ENCODE measurements at regions not wholly inside any gene's neighbourhood (a gene's known extent, or its start where the extent isn't known, plus 50 kb on each side); places are given as distances from the start of the nearest gene placed in this dataset.

GRCh38 chr12:68461645-68462044 is 129.5 kb upstream of the MDM1 start:
- ATAC-seq (replicated peaks in 6 of 8): no peak
- Histone ChIP-seq H3K4me1 (replicated peaks in 1 of 2) (no peaks in the 10 kb centered on the region), H3K27ac (no peak overlapping the region), H3K4me3 (no peak overlapping the region)
- 8 to 100% (median 89%) methylated on average over 1 to 3 of the region's 3 CpGs; no CpG with 5 or more reads in 3 of the 10 experiments for WGBS, 10 experiments
- in situ Hi-C loops (cut with MboI; ENCODE audit: low pct_unique_long_range_greater_than_20kb in 2 of 9, low sequenced_read_pairs in 9 of 9, unreplicated experiment in 9 of 9): no loop called here

DNA sequence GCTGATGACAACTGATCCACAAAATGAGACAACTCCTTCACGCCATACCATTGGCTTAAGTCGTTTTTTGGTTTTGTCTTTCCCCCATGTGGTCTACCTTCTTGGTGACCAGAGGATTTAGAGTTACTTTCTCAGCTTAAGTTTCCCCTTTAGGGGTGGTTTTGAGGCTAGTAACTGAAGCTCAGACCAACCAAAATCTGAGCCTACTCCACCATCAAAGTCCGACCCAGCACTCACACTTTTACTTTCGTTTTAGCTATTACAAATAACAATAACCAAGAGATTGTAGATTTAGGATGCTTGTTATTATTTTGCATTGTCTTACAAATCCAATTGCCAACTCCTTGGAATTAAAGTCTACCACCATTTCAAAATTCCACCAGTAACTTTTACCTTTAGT is 130.6 kb upstream of the MDM1 start:
- 44 to 100% (median 86%) methylated on average over 2 to 4 of the region's 4 CpGs for WGBS, 10 experiments
- in situ Hi-C loops (cut with MboI; ENCODE audit: low pct_unique_long_range_greater_than_20kb in 2 of 9, low sequenced_read_pairs in 9 of 9, unreplicated experiment in 9 of 9): no loop called here
- no peaks in the 10 kb centered on the region for H3K4me1 ChIP-seq (replicated peaks in 1 of 2)
- H3K4me3 ChIP-seq: no peak overlapping the region
- no peak for ATAC-seq (replicated peaks in 6 of 8)
- no peak overlapping the region for H3K27ac ChIP-seq

DNA sequence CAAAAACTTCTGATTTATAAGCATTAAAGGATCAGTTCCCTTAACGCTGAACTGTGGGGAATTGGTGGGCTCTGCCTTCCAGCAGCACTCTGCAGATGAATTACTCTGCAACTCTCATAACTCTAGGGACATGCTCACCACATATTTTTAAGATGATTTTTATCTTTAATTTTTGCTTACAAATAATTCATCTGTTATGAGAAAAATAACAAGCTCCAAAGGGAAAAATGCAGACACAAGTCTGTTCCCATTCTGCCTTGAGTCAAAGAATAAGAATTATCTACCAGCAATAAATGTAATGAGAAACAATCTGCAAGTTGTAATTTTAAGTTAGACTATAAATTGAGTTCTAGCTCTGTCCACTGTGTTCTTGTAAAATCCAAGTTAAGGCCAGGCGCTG is 133.1 kb upstream of the MDM1 start:
- WGBS, 10 experiments: 43 to 100% (median 50%) methylated on average over 1 to 2 of the region's 2 CpGs; no CpG with 5 or more reads in 3 of the 10 experiments
- in situ Hi-C loops (cut with MboI; ENCODE audit: low pct_unique_long_range_greater_than_20kb in 2 of 9, low sequenced_read_pairs in 9 of 9, unreplicated experiment in 9 of 9): no loop called here
- Histone ChIP-seq H3K4me1 (replicated peaks in 1 of 2) (no peaks in the 10 kb centered on the region), H3K4me3 (no peak overlapping the region), H3K27ac (no peak overlapping the region)
- ATAC-seq (replicated peaks in 6 of 8): no peak

GRCh38 chr12:68467514-68467913 is 135.4 kb upstream of the MDM1 start:
- H3K27ac ChIP-seq: no peak overlapping the region
- in situ Hi-C loops (cut with MboI; ENCODE audit: low pct_unique_long_range_greater_than_20kb in 2 of 9, low sequenced_read_pairs in 9 of 9, unreplicated experiment in 9 of 9): no loop called here
- no peak overlapping the region for H3K4me3 ChIP-seq
- WGBS, 10 experiments: 60 to 100% (median 86%) methylated on average over 1 to 3 of the region's 3 CpGs; no CpG with 5 or more reads in 2 of the 10 experiments
- H3K4me1 ChIP-seq (replicated peaks in 1 of 2): no peaks in the 10 kb centered on the region
- no peak for ATAC-seq (replicated peaks in 6 of 8)

DNA sequence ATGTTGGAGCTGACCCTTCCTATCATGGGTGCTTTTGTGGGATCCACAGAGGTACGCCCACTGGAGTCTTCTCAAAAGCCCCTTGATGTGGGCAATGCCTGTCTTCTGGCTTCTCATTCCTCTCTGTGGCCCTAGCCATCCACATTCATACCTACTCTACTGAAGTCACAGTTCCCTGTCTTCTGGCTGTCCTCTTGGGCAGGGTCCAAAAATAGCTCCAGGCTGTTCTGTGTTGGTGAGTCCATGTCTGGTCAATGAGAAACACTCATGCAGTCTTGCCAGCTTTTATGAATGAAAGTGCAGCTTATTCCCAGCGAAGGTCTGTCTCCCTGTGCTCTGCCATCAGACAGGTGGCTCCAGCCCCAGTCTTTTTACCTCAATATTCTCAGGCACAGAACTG is 135.9 kb upstream of the MDM1 start:
- ATAC-seq (replicated peaks in 6 of 8): peak in 2 of 8 experiments; percentile 34 to 38
- Histone ChIP-seq H3K4me1 (replicated peaks in 1 of 2) (no peaks in the 10 kb centered on the region), H3K27ac (no peak overlapping the region), H3K4me3 (no peak overlapping the region)
- 78 to 100% (median 93%) methylated on average over 1 to 2 of the region's 2 CpGs; no CpG with 5 or more reads in 3 of the 10 experiments for WGBS, 10 experiments
- in situ Hi-C loops (cut with MboI; ENCODE audit: low pct_unique_long_range_greater_than_20kb in 2 of 9, low sequenced_read_pairs in 9 of 9, unreplicated experiment in 9 of 9): no loop called here

GRCh38 chr12:68469113-68469512 is 137.0 kb upstream of the MDM1 start:
- Histone ChIP-seq H3K4me3 (no peak overlapping the region), H3K4me1 (replicated peaks in 1 of 2) (no peaks in the 10 kb centered on the region), H3K27ac (no peak overlapping the region)
- in situ Hi-C loops (cut with MboI; ENCODE audit: low pct_unique_long_range_greater_than_20kb in 2 of 9, low sequenced_read_pairs in 9 of 9, unreplicated experiment in 9 of 9): no loop called here
- WGBS, 10 experiments: 11 to 100% (median 75%) methylated on average over 1 to 3 of the region's 3 CpGs; no CpG with 5 or more reads in 3 of the 10 experiments
- peak in 3 of 8 experiments; percentile 97 to 98 (median 97) for ATAC-seq (replicated peaks in 6 of 8)

GRCh38 chr12:68470664-68471328 is 138.6 kb upstream of the MDM1 start:
- 67 to 100% (median 96%) methylated on average over 1 to 3 of the region's 3 CpGs for WGBS, 10 experiments
- Histone ChIP-seq H3K27ac (no peak overlapping the region), H3K4me1 (replicated peaks in 1 of 2) (no peaks in the 10 kb centered on the region), H3K4me3 (no peak overlapping the region)
- in situ Hi-C loops (cut with MboI; ENCODE audit: low pct_unique_long_range_greater_than_20kb in 2 of 9, low sequenced_read_pairs in 9 of 9, unreplicated experiment in 9 of 9): no loop called here
- no peak for ATAC-seq (replicated peaks in 6 of 8)

DNA sequence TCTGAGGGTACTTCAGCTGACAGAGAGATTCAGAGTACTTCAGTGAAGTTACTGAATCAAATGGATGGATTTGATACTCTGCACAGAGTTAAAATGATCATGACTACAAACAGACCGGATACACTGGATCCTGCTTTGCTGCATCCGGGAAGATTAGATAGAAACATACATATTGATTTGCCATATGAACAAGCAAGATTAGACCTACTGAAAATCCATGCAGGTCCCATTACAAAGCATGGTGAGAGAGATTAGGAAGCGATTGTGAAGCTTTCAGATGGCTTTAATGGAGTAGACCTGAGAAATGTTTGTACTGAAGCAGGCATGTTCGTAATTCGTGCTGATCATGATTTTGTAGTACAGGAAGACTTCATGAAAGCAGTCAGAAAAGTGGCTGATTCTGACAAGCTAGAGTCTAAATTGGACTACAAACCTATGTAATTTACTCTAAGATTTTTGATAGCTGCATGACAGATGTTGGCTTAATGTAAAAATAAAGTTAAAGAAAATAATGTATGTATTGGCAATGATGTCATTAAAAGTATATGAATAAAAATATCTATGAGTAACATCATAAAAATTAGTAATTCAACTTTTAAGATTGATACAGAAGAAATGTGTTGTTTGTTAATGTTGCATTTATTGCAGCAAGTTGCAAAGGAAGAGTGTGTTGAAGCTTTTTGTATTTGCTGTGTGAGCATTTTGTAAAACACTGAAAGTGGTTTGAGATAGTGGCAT is 136.1 kb upstream of the RAP1B start:
- Histone ChIP-seq H3K4me1 (replicated peaks in 1 of 2) (peaks cover 3 to 8% of the 10 kb centered on the region in 2 donors), H3K4me3 (no peak overlapping the region), H3K27ac (no peak overlapping the region)
- 58 to 94% (median 83%) methylated on average over 1 to 5 of the region's 5 CpGs for WGBS, 10 experiments
- no peak for ATAC-seq (replicated peaks in 6 of 8)
- in situ Hi-C loops (cut with MboI; ENCODE audit: low pct_unique_long_range_greater_than_20kb in 2 of 9, low sequenced_read_pairs in 9 of 9, unreplicated experiment in 9 of 9): no loop called here

DNA sequence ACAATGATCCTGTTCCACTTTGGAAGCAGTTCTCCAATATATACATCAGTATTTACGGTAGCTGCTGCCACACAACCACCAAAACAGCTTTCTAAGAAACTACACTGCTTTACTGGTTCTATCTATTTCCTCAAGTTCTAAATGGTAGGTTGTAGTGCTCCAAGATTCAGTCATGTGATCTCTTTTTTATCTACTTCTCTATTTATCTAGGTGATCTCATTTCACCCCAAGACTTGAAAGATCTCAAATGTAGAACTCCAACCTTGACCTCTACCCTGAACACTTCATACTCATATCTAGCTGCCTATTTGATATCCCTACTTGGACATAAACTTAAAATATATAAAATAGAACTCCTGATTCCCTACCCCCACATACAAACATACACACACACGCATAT is 133.9 kb upstream of the RAP1B start:
- Histone ChIP-seq H3K4me3 (no peak overlapping the region), H3K27ac (no peak overlapping the region), H3K4me1 (replicated peaks in 1 of 2) (peaks cover 3 to 9% of the 10 kb centered on the region in 2 donors)
- 82 to 100% (median 95%) methylated on average over 1 to 2 of the region's 2 CpGs; no CpG with 5 or more reads in 1 of the 10 experiments for WGBS, 10 experiments
- in situ Hi-C loops (cut with MboI; ENCODE audit: low pct_unique_long_range_greater_than_20kb in 2 of 9, low sequenced_read_pairs in 9 of 9, unreplicated experiment in 9 of 9): no loop called here
- no peak for ATAC-seq (replicated peaks in 6 of 8)

DNA sequence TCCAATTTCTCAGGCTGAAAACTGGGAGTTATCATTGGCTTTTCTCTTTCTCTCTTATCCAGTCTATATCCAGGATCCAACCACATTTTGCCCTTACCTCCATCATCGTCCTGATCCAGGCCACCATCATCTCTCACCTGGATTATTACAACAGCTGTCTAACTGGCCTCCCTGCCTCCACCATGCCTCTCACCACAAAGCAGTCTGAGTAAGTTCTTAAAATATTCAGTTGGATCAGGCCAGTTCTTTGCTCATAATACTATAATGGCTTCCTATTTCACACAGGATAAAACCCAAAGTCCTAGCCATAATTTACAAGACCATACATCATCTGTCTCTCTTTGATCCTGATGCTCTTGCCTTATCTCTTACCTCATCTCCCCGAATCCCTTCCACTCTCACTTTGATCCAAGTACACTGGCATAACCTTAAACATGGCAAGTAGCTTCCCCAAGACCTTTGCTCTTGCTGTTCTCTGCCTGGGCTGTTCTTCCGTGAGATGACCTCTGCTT is 133.4 kb upstream of the RAP1B start:
- no peak for ATAC-seq (replicated peaks in 6 of 8)
- in situ Hi-C loops (cut with MboI; ENCODE audit: low pct_unique_long_range_greater_than_20kb in 2 of 9, low sequenced_read_pairs in 9 of 9, unreplicated experiment in 9 of 9): no loop called here
- Histone ChIP-seq H3K4me1 (replicated peaks in 1 of 2) (peaks cover 3 to 9% of the 10 kb centered on the region in 2 donors), H3K27ac (no peak overlapping the region), H3K4me3 (no peak overlapping the region)
- whole genome bisulfite sequencing, 10 experiments: 50 to 100% (median 89%) methylated on average over 2 to 3 of the region's 3 CpGs; no CpG with 5 or more reads in 1 of the 10 experiments

- ATAC-seq (replicated peaks in 6 of 8): no peak
- in situ Hi-C loops (cut with MboI; ENCODE audit: low pct_unique_long_range_greater_than_20kb in 2 of 9, low sequenced_read_pairs in 9 of 9, unreplicated experiment in 9 of 9): no loop called here
- H3K27ac ChIP-seq: no peak overlapping the region
- WGBS, 10 experiments: 61 to 100% (median 96%) methylated on average over 2 to 5 of the region's 5 CpGs
- no peak overlapping the region for H3K4me3 ChIP-seq
- peaks cover 3 to 9% of the 10 kb centered on the region in 2 donors for H3K4me1 ChIP-seq (replicated peaks in 1 of 2)
Observed at GRCh38 chr12:68477906-68478305, 132.8 kb upstream of the RAP1B start.

DNA sequence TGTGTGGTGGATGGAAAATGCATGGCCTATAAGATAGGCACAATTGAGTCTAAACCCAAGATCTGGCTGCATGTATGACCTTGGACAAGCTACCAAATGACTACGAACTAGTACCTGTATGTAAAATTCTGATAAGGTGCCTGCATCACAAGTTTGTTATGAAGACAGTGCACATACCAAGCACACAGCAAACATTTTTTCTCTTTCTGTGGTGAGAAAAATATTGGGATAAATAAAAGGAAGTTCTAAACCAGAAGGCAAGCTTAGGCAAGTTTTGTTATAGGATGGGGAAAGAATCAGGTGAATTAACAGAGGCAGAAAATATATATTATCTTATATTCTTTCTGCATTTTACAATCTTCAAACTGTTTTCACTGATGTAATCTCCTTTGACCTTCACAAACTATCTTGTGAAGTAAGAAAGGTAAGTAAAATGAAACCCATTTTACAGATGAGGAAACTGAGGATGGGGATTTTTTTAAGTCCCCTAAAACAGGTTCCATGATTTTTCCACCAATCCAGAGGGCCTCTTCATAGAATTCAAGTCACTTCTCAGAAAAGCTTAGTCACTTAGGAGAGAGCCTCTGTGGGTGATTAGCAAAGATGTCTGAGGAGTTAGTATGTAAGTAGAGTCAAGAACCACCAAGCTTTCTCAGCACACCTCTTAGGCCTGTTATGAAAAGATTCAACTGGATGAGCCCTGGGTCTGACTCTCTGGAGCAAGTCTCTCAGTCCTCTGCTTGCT is 132.0 kb upstream of the RAP1B start:
- 88 to 100% (median 100%) methylated on average over 1 of the region's 1 CpG; no CpG with 5 or more reads in 3 of the 10 experiments for WGBS, 10 experiments
- Histone ChIP-seq H3K4me3 (no peak overlapping the region), H3K4me1 (replicated peaks in 1 of 2) (peaks cover 3 to 9% of the 10 kb centered on the region in 2 donors), H3K27ac (no peak overlapping the region)
- no peak for ATAC-seq (replicated peaks in 6 of 8)
- in situ Hi-C loops (cut with MboI; ENCODE audit: low pct_unique_long_range_greater_than_20kb in 2 of 9, low sequenced_read_pairs in 9 of 9, unreplicated experiment in 9 of 9): no loop called here
